HepG2 (cell line): ENCODE measurements at regions not wholly inside any gene's neighbourhood (a gene's known extent, or its start where the extent isn't known, plus 50 kb on each side); places are given as distances from the start of the nearest gene placed in this dataset.

ENCODE experiments used
- ATAC-seq: fragments of 200-7000 bp; cut with Tn5 transposase; 3 replicates; pipeline ENCODE4 v1.9.1; 2020; ENCODE audit warnings: mild to moderate bottlenecking, moderate library complexity
- BruUV-seq: library from RNA; stranded (reverse); fragments of 400-500 nt; replicated peaks from 2 replicates; lab custom pipeline; 2021; lab: Mats Ljungman, UMichigan
- CTCF ChIA-PET: fragments of 300-600 bp; formaldehyde crosslinking; extraction: SDS; loops from one replicate; lab custom pipeline; 2021; ENCODE audit warnings: low total read pairs, inconsistent platforms, low intra/inter-chr PET ratio; lab: Yijun Ruan, JAX
- POLR2A ChIA-PET: fragments of 350-600 bp; sonication (Branson Sonifier 250); formaldehyde crosslinking; loops from one replicate; lab custom pipeline; 2020; ENCODE audit warnings: antibody characterized with exemption, inconsistent platforms; lab: Yijun Ruan, JAX
- DNase-seq: peaks from one replicate; pipeline ENCODE4 v3.0.0-alpha.2; 2015; ENCODE audit warnings: low spot score
- FAIRE-seq: peaks from 3 replicates; lab custom pipeline; 2011; peaks lifted over from hg19 to GRCh38; lab: Jason Lieb, UNC
- H2AFZ ChIP-seq: one replicate; pipeline ENCODE4 v1.6.1; 2011; ENCODE audit warnings: low read length, inconsistent platforms
- H3K27ac ChIP-seq: fragments of 300-600 bp; 3 replicates; pipeline ENCODE4 v1.8.0; 2011; ENCODE audit warnings: mixed run types, mild to moderate bottlenecking, mixed read lengths, low read length, inconsistent platforms; ENCODE audit not compliant: insufficient read depth; ENCODE audit errors: extremely low read length
- H3K27me3 ChIP-seq, 2 experiments: fragments of 200-600 bp in 1 of 2; 2 replicates in 1 of 2; 3 replicates in 1 of 2; pipeline versions ENCODE4 v1.6.0 to v1.8.0; 2011; ENCODE audit warnings: low read length in 2 of 2, mild to moderate bottlenecking in 2 of 2, moderate library complexity in 2 of 2, inconsistent platforms in 1 of 2; ENCODE audit not compliant: insufficient read depth in 2 of 2, control insufficient read depth in 1 of 2
- H3K36me3 ChIP-seq, 2 experiments: fragments of 200-600 bp in 1 of 2; replicated peaks in 1 of 2; 2 replicates in 1 of 2; 3 replicates in 1 of 2; pipeline versions ENCODE4 v1.5.1 to v1.8.0; 2011; ENCODE audit warnings: low read length in 2 of 2, inconsistent platforms in 1 of 2; ENCODE audit not compliant: insufficient read depth in 2 of 2, control insufficient read depth in 1 of 2
- H3K4me1 ChIP-seq: 2 replicates; pipeline ENCODE4 v1.5.1; 2012; ENCODE audit warnings: low read length, inconsistent platforms; ENCODE audit not compliant: insufficient read depth
- H3K4me2 ChIP-seq: 2 replicates; pipeline ENCODE4 v1.6.0; 2011; ENCODE audit warnings: low read depth, low read length, inconsistent platforms
- H3K4me3 ChIP-seq, 3 experiments: fragments of 200-600 bp in 1 of 3; sonication (generic), shearing (Covaris generic) in 1 of 3; replicated peaks in 1 of 3; 2 replicates each; pipeline ENCODE4 v1.5.1; 2011 to 2016; ENCODE audit warnings: low read length in 3 of 3, inconsistent platforms in 2 of 3, low read depth in 2 of 3, mild to moderate bottlenecking in 2 of 3, control low read depth in 1 of 3, mixed read lengths in 1 of 3; ENCODE audit not compliant: insufficient read depth in 1 of 3
- H3K79me2 ChIP-seq: one replicate; pipeline ENCODE4 v1.6.1; 2011; ENCODE audit warnings: low read length, inconsistent platforms; ENCODE audit not compliant: insufficient read depth
- H3K9ac ChIP-seq: 2 replicates; pipeline ENCODE4 v1.6.0; 2011; ENCODE audit warnings: mild to moderate bottlenecking, low read depth, low read length, inconsistent platforms; ENCODE audit not compliant: insufficient read depth
- H3K9me3 ChIP-seq: 2 replicates; pipeline ENCODE4 v1.5.1; 2012; ENCODE audit warnings: mild to moderate bottlenecking, low read length
- H4K20me1 ChIP-seq: 2 replicates; pipeline ENCODE4 v1.6.0; 2011; ENCODE audit warnings: inconsistent platforms, mild to moderate bottlenecking, low read length, moderate library complexity; ENCODE audit not compliant: insufficient read depth
- DMAP1 ChIP-seq: IDR thresholded peaks from 2 replicates; pipeline ENCODE4 v1.6.1; 2016
- ZBTB33 ChIP-seq: sonication (generic); formaldehyde crosslinking; IDR thresholded peaks from 2 replicates; pipeline ENCODE4 v1.4.0; 2020; ENCODE audit warnings: missing genetic modification reagents
- ZNF3 ChIP-seq: IDR thresholded peaks from 2 replicates; pipeline ENCODE4 v1.7.0; 2017; ENCODE audit warnings: inconsistent platforms
- ZNF784 ChIP-seq: sonication (generic); formaldehyde crosslinking; IDR thresholded peaks from 2 replicates; pipeline ENCODE4 v1.5.1; 2020; ENCODE audit warnings: missing genetic modification reagents, mild to moderate bottlenecking, borderline replicate concordance
- WGBS: methylation state at CpG from one replicate; pipeline ENCODE4 v1.1.6; 2017; ENCODE audit warnings: low lambda C conversion rate; 5-methylcytosine and 5-hydroxymethylcytosine counted together
- in situ Hi-C: cut with HindIII; loops from 2 replicates; pipeline ENCODE4 v1.10.0; 2017; ENCODE audit warnings: low pct_unique_long_range_greater_than_20kb; ENCODE audit not compliant: extremely low pct_ligation_motif_present
- intact Hi-C: fragments of 100-400 bp; cut with micrococcal nuclease; formaldehyde crosslinking; loops from one replicate; pipeline ENCODE4 v1.10.0; 2022; ENCODE audit not compliant: unreplicated experiment

GRCh38 chr3:118540448-118540821 lies 494.2 kb downstream of the IGSF11 start (continued):
- 0 out of 2 replicates have a peak, but pooled peaks have one; percentile 18 for TF ChIP-seq DMAP1 (CRISPR knock-in tag)
- TF ChIP-seq, all 625 proteins: peak for 75; not testable (repeated sequence) for 550

GRCh38 chr3:118540826-118541225 lies 493.8 kb downstream of the IGSF11 start:
- no peak overlapping the region for H3K9ac ChIP-seq
- FAIRE-seq = no peak
- no peaks in the 10 kb centered on the region for H3K27me3 ChIP-seq
- H3K9me3 ChIP-seq = 0 out of 2 replicates have a peak, but pooled peaks cover 7% of the 10 kb centered on the region
- peak overlapping the region; percentile 48 for H2AFZ ChIP-seq
- no peaks in the 10 kb centered on the region for H4K20me1 ChIP-seq
- peaks cover 57% of the 10 kb centered on the region for H3K4me1 ChIP-seq
- intact Hi-C loops = loop anchor here (2.0 kb wide), 1 partner anchor 88 kb away; no protein-coding TSS in a partner anchor
- in situ Hi-C loops = no loop called here
- no peak for DNase-seq
- POLR2A ChIA-PET = no interaction called here
- WGBS = 92% methylated on average over 1 of the region's 1 CpG
- no TSS peak for BruUV-seq
- CTCF ChIA-PET = no interaction called here
- TF ChIP-seq ZNF784 (CRISPR knock-in tag) (no peak), ZBTB33 (CRISPR knock-in tag) (no peak), ZNF3 (CRISPR knock-in tag) (no peak)
- TF ChIP-seq, all 625 proteins: peak for 0
- no peaks in the 10 kb centered on the region for H3K36me3 ChIP-seq
- peak overlapping the region; percentile 25 for H3K27ac ChIP-seq
- H3K4me3 ChIP-seq = no peak overlapping the region
- peak; percentile 51; the same call in 2 of the 3 replicates for ATAC-seq
- H3K79me2 ChIP-seq = no peaks in the 10 kb centered on the region
- H3K4me2 ChIP-seq = no peak overlapping the region
